Keratinocyte (primary cell): ENCODE measurements at regions not wholly inside any gene's neighbourhood (a gene's known extent, or its start where the extent isn't known, plus 50 kb on each side); places are given as distances from the start of the nearest gene placed in this dataset.

ENCODE experiments used
- DNase-seq: peaks from one replicate; pipeline ENCODE4 v3.0.0-alpha.2; 2011; ENCODE audit warnings: low read depth, missing footprints, low spot score
- FAIRE-seq: peaks from 2 replicates; lab custom pipeline; 2011; peaks lifted over from hg19 to GRCh38; lab: Jason Lieb, UNC
- H2AFZ ChIP-seq: 2 replicates; pipeline ENCODE4 v1.6.0; 2012; ENCODE audit warnings: low read length, control low read depth, inconsistent platforms; ENCODE audit not compliant: control insufficient read depth
- H3K27ac ChIP-seq: 2 replicates; pipeline ENCODE4 v1.5.1; 2011; ENCODE audit warnings: low read length; ENCODE audit not compliant: control insufficient read depth, insufficient read depth
- H3K27me3 ChIP-seq: 3 replicates; pipeline ENCODE4 v1.6.0; 2011; ENCODE audit warnings: low read length; ENCODE audit not compliant: control insufficient read depth, insufficient read depth; ENCODE audit errors: extremely low read depth
- H3K36me3 ChIP-seq, 2 experiments: 2 replicates in 1 of 2; 3 replicates in 1 of 2; pipeline ENCODE4 v1.5.1; 2011; ENCODE audit warnings: low read length in 2 of 2, mild to moderate bottlenecking in 1 of 2; ENCODE audit not compliant: control insufficient read depth in 2 of 2, insufficient read depth in 2 of 2; ENCODE audit errors: extremely low read depth in 1 of 2
- H3K4me1 ChIP-seq: 3 replicates; pipeline ENCODE4 v1.5.1; 2011; ENCODE audit warnings: low read length; ENCODE audit not compliant: control insufficient read depth, insufficient read depth; ENCODE audit errors: extremely low read depth
- H3K4me2 ChIP-seq: 3 replicates; pipeline ENCODE4 v1.6.0; 2011; ENCODE audit warnings: low read depth, low read length; ENCODE audit not compliant: control insufficient read depth, insufficient read depth; ENCODE audit errors: extremely low read depth
- H3K4me3 ChIP-seq, 3 experiments: fragments of 200-600 bp in 1 of 3; sonication (generic) in 1 of 3; 2 replicates in 2 of 3; 3 replicates in 1 of 3; pipeline ENCODE4 v1.5.1; 2011 to 2016; ENCODE audit warnings: low read length in 3 of 3, mild to moderate bottlenecking in 3 of 3, control low read depth in 2 of 3, inconsistent platforms in 1 of 3, low read depth in 1 of 3, mixed read lengths in 1 of 3, mixed run types in 1 of 3, moderate library complexity in 1 of 3; ENCODE audit not compliant: control insufficient read depth in 2 of 3, insufficient read depth in 2 of 3; ENCODE audit errors: extremely low read depth in 1 of 3
- H3K79me2 ChIP-seq: 2 replicates; pipeline ENCODE4 v1.6.0; 2012; ENCODE audit warnings: low read length; ENCODE audit not compliant: control insufficient read depth, insufficient read depth
- H3K9ac ChIP-seq: 3 replicates; pipeline ENCODE4 v1.6.0; 2011; ENCODE audit warnings: low read length; ENCODE audit not compliant: control insufficient read depth, insufficient read depth; ENCODE audit errors: extremely low read depth
- H3K9me1 ChIP-seq: 3 replicates; pipeline ENCODE4 v1.6.0; 2011; ENCODE audit warnings: low read length; ENCODE audit not compliant: control insufficient read depth, insufficient read depth; ENCODE audit errors: extremely low read depth
- H3K9me3 ChIP-seq: 2 replicates; pipeline ENCODE4 v1.5.1; 2012; ENCODE audit warnings: low read depth, low read length; ENCODE audit not compliant: control insufficient read depth
- H4K20me1 ChIP-seq: 3 replicates; pipeline ENCODE4 v1.6.0; 2011; ENCODE audit warnings: low read length; ENCODE audit not compliant: control insufficient read depth, insufficient read depth; ENCODE audit errors: extremely low read depth
- EZH2 ChIP-seq: IDR thresholded peaks from one replicate; pipeline ENCODE4 v1.6.1; 2012; ENCODE audit warnings: inconsistent platforms, mild to moderate bottlenecking, low read length, moderate library complexity
- dilution Hi-C: fragments of 300-500 bp; cut with MboI; formaldehyde crosslinking; loops from one replicate; pipeline ENCODE4 v1.7.0; 2020; ENCODE audit warnings: low sequenced_read_pairs; ENCODE audit not compliant: extremely low pct_ligation_motif_present
- TF ChIP-seq, protein P1 (sequence below), 3 experiments: IDR thresholded peaks in 1 of 3; conservative IDR thresholded peaks in 1 of 3; optimal IDR thresholded peaks in 1 of 3; 2 replicates in 2 of 3; 3 replicates in 1 of 3; pipeline versions ENCODE3 to v1.5.1; 2011; ENCODE audit warnings: low read length in 3 of 3, mild to moderate bottlenecking in 3 of 3, moderate library complexity in 2 of 3, control low read depth in 1 of 3, inconsistent platforms in 1 of 3; ENCODE audit not compliant: insufficient read depth in 2 of 3; ENCODE audit errors: extremely low read depth in 1 of 3

GRCh38 chr4:83830138-83830888 is 294.4 kb downstream of the GPAT3 start:
- Histone ChIP-seq H3K79me2 (no peaks in the 10 kb centered on the region), H3K9me1 (no peaks in the 10 kb centered on the region), H3K27ac (no peak overlapping the region), H3K36me3 (no peaks in the 10 kb centered on the region), H4K20me1 (no peaks in the 10 kb centered on the region), H3K4me1 (no peaks in the 10 kb centered on the region), H3K9me3 (no peaks in the 10 kb centered on the region), H3K4me3 (no peak overlapping the region), H3K4me2 (no peak overlapping the region), H3K27me3 (no peaks in the 10 kb centered on the region), H2AFZ (no peak overlapping the region), H3K9ac (no peak overlapping the region)
- FAIRE-seq: no peak
- dilution Hi-C loops: no loop called here
- TF ChIP-seq EZH2: no peak
- TF ChIP-seq, protein P1, sequence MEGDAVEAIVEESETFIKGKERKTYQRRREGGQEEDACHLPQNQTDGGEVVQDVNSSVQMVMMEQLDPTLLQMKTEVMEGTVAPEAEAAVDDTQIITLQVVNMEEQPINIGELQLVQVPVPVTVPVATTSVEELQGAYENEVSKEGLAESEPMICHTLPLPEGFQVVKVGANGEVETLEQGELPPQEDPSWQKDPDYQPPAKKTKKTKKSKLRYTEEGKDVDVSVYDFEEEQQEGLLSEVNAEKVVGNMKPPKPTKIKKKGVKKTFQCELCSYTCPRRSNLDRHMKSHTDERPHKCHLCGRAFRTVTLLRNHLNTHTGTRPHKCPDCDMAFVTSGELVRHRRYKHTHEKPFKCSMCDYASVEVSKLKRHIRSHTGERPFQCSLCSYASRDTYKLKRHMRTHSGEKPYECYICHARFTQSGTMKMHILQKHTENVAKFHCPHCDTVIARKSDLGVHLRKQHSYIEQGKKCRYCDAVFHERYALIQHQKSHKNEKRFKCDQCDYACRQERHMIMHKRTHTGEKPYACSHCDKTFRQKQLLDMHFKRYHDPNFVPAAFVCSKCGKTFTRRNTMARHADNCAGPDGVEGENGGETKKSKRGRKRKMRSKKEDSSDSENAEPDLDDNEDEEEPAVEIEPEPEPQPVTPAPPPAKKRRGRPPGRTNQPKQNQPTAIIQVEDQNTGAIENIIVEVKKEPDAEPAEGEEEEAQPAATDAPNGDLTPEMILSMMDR (optimal IDR thresholded peaks at IDR 0.05 in 1 of 3, IDR thresholded peaks at IDR 0.05 in 1 of 3, conservative IDR thresholded peaks at IDR 0.05 in 1 of 3; ENCODE audit: extremely low read depth in 1 of 3, insufficient read depth in 2 of 3, low read length in 3 of 3): no peak
- DNase-seq: no peak

GRCh38 chr4:83828601-83829000 is 292.7 kb downstream of the GPAT3 start:
- dilution Hi-C loops: no loop called here
- Histone ChIP-seq H3K27ac (no peak overlapping the region), H3K79me2 (no peaks in the 10 kb centered on the region), H3K9me1 (no peaks in the 10 kb centered on the region), H3K9me3 (no peaks in the 10 kb centered on the region), H3K27me3 (no peaks in the 10 kb centered on the region), H4K20me1 (no peaks in the 10 kb centered on the region), H3K4me2 (no peak overlapping the region), H3K9ac (no peak overlapping the region), H3K36me3 (no peaks in the 10 kb centered on the region), H3K4me1 (no peaks in the 10 kb centered on the region), H2AFZ (no peak overlapping the region), H3K4me3 (no peak overlapping the region)
- FAIRE-seq (no peak), DNase-seq (no peak)
- TF ChIP-seq, protein P1 (optimal IDR thresholded peaks at IDR 0.05 in 1 of 3, IDR thresholded peaks at IDR 0.05 in 1 of 3, conservative IDR thresholded peaks at IDR 0.05 in 1 of 3; ENCODE audit: extremely low read depth in 1 of 3, insufficient read depth in 2 of 3, low read length in 3 of 3): no peak
- TF ChIP-seq EZH2: no peak
